HCT116 (cell line): ENCODE measurements at regions not wholly inside any gene's neighbourhood (a gene's known extent, or its start where the extent isn't known, plus 50 kb on each side); places are given as distances from the start of the nearest gene placed in this dataset.

ENCODE experiments used
- ATAC-seq: fragments of 200-7000 bp; cut with Tn5 transposase; 2 replicates; pipeline ENCODE4 v1.9.1; 2020; ENCODE audit warnings: mild to moderate bottlenecking, moderate library complexity
- BruUV-seq: library from RNA; stranded (reverse); fragments of 400-500 nt; replicated peaks from 2 replicates; lab custom pipeline; 2021; lab: Mats Ljungman, UMichigan
- CTCF ChIA-PET: fragments of 300-600 bp; sonication (Branson Sonifier 250); formaldehyde crosslinking; loops from one replicate; lab custom pipeline; 2021; ENCODE audit warnings: antibody characterized with exemption; lab: Charles Lee
- POLR2A ChIA-PET: fragments of 300-600, 350-600 bp; sonication (Branson Sonifier 250); formaldehyde crosslinking; loops from one replicate; lab custom pipeline; 2021; ENCODE audit warnings: antibody characterized with exemption; lab: Charles Lee
- RAD21 ChIA-PET, 2 experiments: fragments of 300-600 bp; sonication (Branson Sonifier 250); formaldehyde crosslinking; loops; one replicate each; lab custom pipeline; 2023; ENCODE audit warnings: low total read pairs in 2 of 2; ENCODE audit not compliant: uncharacterized antibody in 2 of 2, unreplicated experiment in 2 of 2, low non-redundant PET in 1 of 2; lab: Charles Lee
- DNase-seq: peaks from one replicate; pipeline ENCODE4 v3.0.0-alpha.2; 2010; ENCODE audit warnings: low read depth, low spot score
- H2AFZ ChIP-seq: fragments of 200-600 bp; shearing (Covaris generic), sonication (generic); 2 replicates; pipeline ENCODE4 v1.6.1; 2017; ENCODE audit warnings: low read depth, mixed run types, mixed read lengths, antibody characterized with exemption, low read length; ENCODE audit not compliant: poor library complexity, severe bottlenecking
- H3K27ac ChIP-seq: 2 replicates; pipeline ENCODE4 v1.5.1; 2012; ENCODE audit warnings: low read depth, low read length
- H3K27me3 ChIP-seq: fragments of 200-600 bp; sonication (generic); 2 replicates; pipeline ENCODE4 v1.6.1; 2016; ENCODE audit warnings: mixed run types, low read length, mixed read lengths; ENCODE audit not compliant: insufficient read depth
- H3K36me3 ChIP-seq, 2 experiments: fragments of 200-500 bp in 1 of 2; fragments of 200-600 bp in 1 of 2; sonication (Bioruptor generic) in 1 of 2; sonication (generic) in 1 of 2; 2 replicates each; pipeline versions ENCODE4 v1.5.1 to v1.6.1; 2014 to 2016; ENCODE audit warnings: low read length in 2 of 2, inconsistent platforms in 1 of 2, mixed read lengths in 1 of 2, mixed run types in 1 of 2; ENCODE audit not compliant: insufficient read depth in 2 of 2, control insufficient read depth in 1 of 2
- H3K4me1 ChIP-seq, 2 experiments: fragments of 200-600 bp in 1 of 2; sonication (generic) in 1 of 2; 2 replicates each; pipeline versions ENCODE4 v1.5.1 to v1.6.1; 2012 to 2017; ENCODE audit warnings: low read length in 2 of 2, inconsistent platforms in 1 of 2, mild to moderate bottlenecking in 1 of 2, mixed read lengths in 1 of 2, mixed run types in 1 of 2, moderate library complexity in 1 of 2; ENCODE audit not compliant: insufficient read depth in 2 of 2, control insufficient read depth in 1 of 2
- H3K4me2 ChIP-seq: fragments of 200-600 bp; sonication (generic); 2 replicates; pipeline ENCODE4 v1.6.1; 2017; ENCODE audit warnings: mixed run types, low read length, mixed read lengths
- H3K4me3 ChIP-seq, 2 experiments: fragments of 200-600 bp in 1 of 2; sonication (generic) in 1 of 2; replicated peaks in 1 of 2; 2 replicates each; pipeline ENCODE4 v1.5.1; 2011 to 2016; ENCODE audit warnings: low read length in 2 of 2, control low read depth in 1 of 2, low read depth in 1 of 2, mild to moderate bottlenecking in 1 of 2, mixed read lengths in 1 of 2, mixed run types in 1 of 2
- H3K79me2 ChIP-seq: fragments of 200-600 bp; sonication (generic); 2 replicates; pipeline ENCODE4 v1.6.1; 2017; ENCODE audit warnings: mild to moderate bottlenecking, mixed run types, low read length, moderate library complexity, mixed read lengths; ENCODE audit not compliant: insufficient read depth
- H3K9ac ChIP-seq: fragments of 200-600 bp; sonication (generic); 2 replicates; pipeline ENCODE4 v1.6.1; 2016; ENCODE audit warnings: low read length, mixed read lengths
- H3K9me2 ChIP-seq: fragments of 200-600 bp; sonication (generic), shearing (Covaris generic); 2 replicates; pipeline ENCODE4 v1.6.1; 2017; ENCODE audit warnings: mixed run types, mild to moderate bottlenecking, moderate library complexity; ENCODE audit not compliant: insufficient read depth
- H3K9me3 ChIP-seq, 2 experiments: fragments of 200-500 bp in 1 of 2; fragments of 200-600 bp in 1 of 2; sonication (Bioruptor generic) in 1 of 2; sonication (generic) in 1 of 2; 2 replicates each; pipeline ENCODE4 v1.6.1; 2014 to 2017; ENCODE audit warnings: low read length in 2 of 2, mixed read lengths in 2 of 2, inconsistent platforms in 1 of 2, low read depth in 1 of 2, mild to moderate bottlenecking in 1 of 2, mixed run types in 1 of 2, moderate library complexity in 1 of 2; ENCODE audit not compliant: control insufficient read depth in 1 of 2, insufficient read depth in 1 of 2
- H4K20me1 ChIP-seq: fragments of 200-600 bp; sonication (generic), shearing (Covaris generic); 2 replicates; pipeline ENCODE4 v1.6.1; 2017; ENCODE audit warnings: mixed run types, mild to moderate bottlenecking, moderate library complexity; ENCODE audit not compliant: insufficient read depth
- CBX3 ChIP-seq: IDR thresholded peaks from 2 replicates; pipeline ENCODE4 v1.6.1; 2012; ENCODE audit warnings: low read depth
- CEBPB ChIP-seq: IDR thresholded peaks from 2 replicates; pipeline ENCODE4 v1.6.1; 2012; ENCODE audit warnings: low read depth
- EGR1 ChIP-seq: IDR thresholded peaks from 2 replicates; pipeline ENCODE4 v1.6.1; 2012; ENCODE audit warnings: low read depth
- EZH2phosphoT487 ChIP-seq: fragments of 200-600 bp; IDR thresholded peaks from 2 replicates; pipeline ENCODE4 v1.6.1; 2018; ENCODE audit warnings: antibody characterized with exemption, borderline replicate concordance
- FOSL1 ChIP-seq: IDR thresholded peaks from 2 replicates; pipeline ENCODE4 v1.6.1; 2012; ENCODE audit warnings: low read depth
- MAX ChIP-seq: IDR thresholded peaks from 2 replicates; pipeline ENCODE4 v1.6.1; 2012
- POLR2A ChIP-seq: IDR thresholded peaks from 2 replicates; pipeline ENCODE4 v1.7.0; 2011; ENCODE audit warnings: borderline replicate concordance; ENCODE audit not compliant: insufficient read depth, insufficient read length; ENCODE audit errors: extremely low read depth
- POLR2AphosphoS5 ChIP-seq: IDR thresholded peaks from 2 replicates; pipeline ENCODE4 v1.6.1; 2011; ENCODE audit warnings: mild to moderate bottlenecking, low read depth, low read length, moderate library complexity
- SIN3A ChIP-seq: IDR thresholded peaks from 2 replicates; pipeline ENCODE4 v1.6.1; 2012; ENCODE audit warnings: low read depth
- SP1 ChIP-seq: IDR thresholded peaks from 2 replicates; pipeline ENCODE4 v1.6.1; 2012; ENCODE audit warnings: low read depth
- SRF ChIP-seq: IDR thresholded peaks from 2 replicates; pipeline ENCODE4 v1.6.1; 2012; ENCODE audit warnings: low read depth
- YY1 ChIP-seq: IDR thresholded peaks from 2 replicates; pipeline ENCODE4 v1.6.1; 2011; ENCODE audit warnings: low read length, low read depth, moderate library complexity, mild to moderate bottlenecking; ENCODE audit not compliant: insufficient replicate concordance; ENCODE audit errors: extremely low read depth
- ZFX ChIP-seq: fragments of 450-650 bp; IDR thresholded peaks from 2 replicates; pipeline ENCODE4 v1.6.1; 2017
- intact Hi-C: fragments of 100-400 bp; cut with micrococcal nuclease; formaldehyde crosslinking; loops from 2 replicates; pipeline ENCODE4 v1.10.0; 2022
- TF ChIP-seq, protein P1 (sequence below): IDR thresholded peaks from 2 replicates; pipeline ENCODE4 v1.6.1; 2012
- TF ChIP-seq, protein P2 (sequence below): IDR thresholded peaks from 2 replicates; pipeline ENCODE4 v1.6.1; 2011; ENCODE audit warnings: mild to moderate bottlenecking, low read length, moderate library complexity; ENCODE audit not compliant: insufficient replicate concordance; ENCODE audit errors: extremely low read depth
- TF ChIP-seq, protein P3 (sequence below): IDR thresholded peaks from 2 replicates; pipeline ENCODE4 v1.6.1; 2012; ENCODE audit warnings: low read depth

GRCh38 chr12:40583743-40584142 is 108.5 kb upstream of the CNTN1 start:
- H3K9me3 ChIP-seq = no peaks in the 10 kb centered on the region; a peak in 1 of 4 replicates
- no peak overlapping the region for H3K4me2 ChIP-seq
- no TSS peak for BruUV-seq
- ATAC-seq = no peak
- TF ChIP-seq CBX3 = no peak
- TF ChIP-seq, protein P1, sequence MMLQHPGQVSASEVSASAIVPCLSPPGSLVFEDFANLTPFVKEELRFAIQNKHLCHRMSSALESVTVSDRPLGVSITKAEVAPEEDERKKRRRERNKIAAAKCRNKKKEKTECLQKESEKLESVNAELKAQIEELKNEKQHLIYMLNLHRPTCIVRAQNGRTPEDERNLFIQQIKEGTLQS = no peak
- TF ChIP-seq SIN3A = no peak
- TF ChIP-seq, protein P2, sequence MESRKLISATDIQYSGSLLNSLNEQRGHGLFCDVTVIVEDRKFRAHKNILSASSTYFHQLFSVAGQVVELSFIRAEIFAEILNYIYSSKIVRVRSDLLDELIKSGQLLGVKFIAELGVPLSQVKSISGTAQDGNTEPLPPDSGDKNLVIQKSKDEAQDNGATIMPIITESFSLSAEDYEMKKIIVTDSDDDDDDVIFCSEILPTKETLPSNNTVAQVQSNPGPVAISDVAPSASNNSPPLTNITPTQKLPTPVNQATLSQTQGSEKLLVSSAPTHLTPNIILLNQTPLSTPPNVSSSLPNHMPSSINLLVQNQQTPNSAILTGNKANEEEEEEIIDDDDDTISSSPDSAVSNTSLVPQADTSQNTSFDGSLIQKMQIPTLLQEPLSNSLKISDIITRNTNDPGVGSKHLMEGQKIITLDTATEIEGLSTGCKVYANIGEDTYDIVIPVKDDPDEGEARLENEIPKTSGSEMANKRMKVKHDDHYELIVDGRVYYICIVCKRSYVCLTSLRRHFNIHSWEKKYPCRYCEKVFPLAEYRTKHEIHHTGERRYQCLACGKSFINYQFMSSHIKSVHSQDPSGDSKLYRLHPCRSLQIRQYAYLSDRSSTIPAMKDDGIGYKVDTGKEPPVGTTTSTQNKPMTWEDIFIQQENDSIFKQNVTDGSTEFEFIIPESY = no peak
- no peak for TF ChIP-seq POLR2A
- TF ChIP-seq CEBPB = no peak
- no peak for TF ChIP-seq FOSL1
- TF ChIP-seq YY1 = no peak
- TF ChIP-seq, protein P3, sequence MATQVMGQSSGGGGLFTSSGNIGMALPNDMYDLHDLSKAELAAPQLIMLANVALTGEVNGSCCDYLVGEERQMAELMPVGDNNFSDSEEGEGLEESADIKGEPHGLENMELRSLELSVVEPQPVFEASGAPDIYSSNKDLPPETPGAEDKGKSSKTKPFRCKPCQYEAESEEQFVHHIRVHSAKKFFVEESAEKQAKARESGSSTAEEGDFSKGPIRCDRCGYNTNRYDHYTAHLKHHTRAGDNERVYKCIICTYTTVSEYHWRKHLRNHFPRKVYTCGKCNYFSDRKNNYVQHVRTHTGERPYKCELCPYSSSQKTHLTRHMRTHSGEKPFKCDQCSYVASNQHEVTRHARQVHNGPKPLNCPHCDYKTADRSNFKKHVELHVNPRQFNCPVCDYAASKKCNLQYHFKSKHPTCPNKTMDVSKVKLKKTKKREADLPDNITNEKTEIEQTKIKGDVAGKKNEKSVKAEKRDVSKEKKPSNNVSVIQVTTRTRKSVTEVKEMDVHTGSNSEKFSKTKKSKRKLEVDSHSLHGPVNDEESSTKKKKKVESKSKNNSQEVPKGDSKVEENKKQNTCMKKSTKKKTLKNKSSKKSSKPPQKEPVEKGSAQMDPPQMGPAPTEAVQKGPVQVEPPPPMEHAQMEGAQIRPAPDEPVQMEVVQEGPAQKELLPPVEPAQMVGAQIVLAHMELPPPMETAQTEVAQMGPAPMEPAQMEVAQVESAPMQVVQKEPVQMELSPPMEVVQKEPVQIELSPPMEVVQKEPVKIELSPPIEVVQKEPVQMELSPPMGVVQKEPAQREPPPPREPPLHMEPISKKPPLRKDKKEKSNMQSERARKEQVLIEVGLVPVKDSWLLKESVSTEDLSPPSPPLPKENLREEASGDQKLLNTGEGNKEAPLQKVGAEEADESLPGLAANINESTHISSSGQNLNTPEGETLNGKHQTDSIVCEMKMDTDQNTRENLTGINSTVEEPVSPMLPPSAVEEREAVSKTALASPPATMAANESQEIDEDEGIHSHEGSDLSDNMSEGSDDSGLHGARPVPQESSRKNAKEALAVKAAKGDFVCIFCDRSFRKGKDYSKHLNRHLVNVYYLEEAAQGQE = no peak
- TF ChIP-seq EGR1 = no peak
- no peak for TF ChIP-seq SRF
- no peak for TF ChIP-seq MAX
- TF ChIP-seq SP1 = no peak
- no peak for TF ChIP-seq ZFX
- no peak for TF ChIP-seq EZH2phosphoT487
- no peak for TF ChIP-seq POLR2AphosphoS5
- ChIA-PET POLR2A (no interaction called here), RAD21 (no interaction called here), CTCF (no interaction called here)
- DNase-seq = no peak
- H3K27ac ChIP-seq = no peak overlapping the region
- no peaks in the 10 kb centered on the region for H3K36me3 ChIP-seq
- no peaks in the 10 kb centered on the region for H3K4me1 ChIP-seq
- no peak overlapping the region for H3K4me3 ChIP-seq
- no peak overlapping the region for H2AFZ ChIP-seq
- H4K20me1 ChIP-seq = no peaks in the 10 kb centered on the region
- no peaks in the 10 kb centered on the region for H3K9me2 ChIP-seq
- H3K9ac ChIP-seq = no peak overlapping the region
- no peaks in the 10 kb centered on the region for H3K79me2 ChIP-seq
- no peaks in the 10 kb centered on the region for H3K27me3 ChIP-seq
- intact Hi-C loops = no loop called here
